22Rv1 (cell line): ENCODE measurements at regions not wholly inside any gene's neighbourhood (a gene's known extent, or its start where the extent isn't known, plus 50 kb on each side); places are given as distances from the start of the nearest gene placed in this dataset.

Experiments
- ZFX ChIP-seq: fragments of 450-650 bp; IDR thresholded peaks from 2 replicates; pipeline ENCODE4 v1.6.1; 2017; ENCODE audit warnings: antibody characterized with exemption, borderline replicate concordance
- TF ChIP-seq, protein P1 (sequence below): fragments of 450-650 bp; IDR thresholded peaks from 2 replicates; pipeline ENCODE4 v1.5.1; 2017; ENCODE audit warnings: mild to moderate bottlenecking

- TF ChIP-seq, protein P1, sequence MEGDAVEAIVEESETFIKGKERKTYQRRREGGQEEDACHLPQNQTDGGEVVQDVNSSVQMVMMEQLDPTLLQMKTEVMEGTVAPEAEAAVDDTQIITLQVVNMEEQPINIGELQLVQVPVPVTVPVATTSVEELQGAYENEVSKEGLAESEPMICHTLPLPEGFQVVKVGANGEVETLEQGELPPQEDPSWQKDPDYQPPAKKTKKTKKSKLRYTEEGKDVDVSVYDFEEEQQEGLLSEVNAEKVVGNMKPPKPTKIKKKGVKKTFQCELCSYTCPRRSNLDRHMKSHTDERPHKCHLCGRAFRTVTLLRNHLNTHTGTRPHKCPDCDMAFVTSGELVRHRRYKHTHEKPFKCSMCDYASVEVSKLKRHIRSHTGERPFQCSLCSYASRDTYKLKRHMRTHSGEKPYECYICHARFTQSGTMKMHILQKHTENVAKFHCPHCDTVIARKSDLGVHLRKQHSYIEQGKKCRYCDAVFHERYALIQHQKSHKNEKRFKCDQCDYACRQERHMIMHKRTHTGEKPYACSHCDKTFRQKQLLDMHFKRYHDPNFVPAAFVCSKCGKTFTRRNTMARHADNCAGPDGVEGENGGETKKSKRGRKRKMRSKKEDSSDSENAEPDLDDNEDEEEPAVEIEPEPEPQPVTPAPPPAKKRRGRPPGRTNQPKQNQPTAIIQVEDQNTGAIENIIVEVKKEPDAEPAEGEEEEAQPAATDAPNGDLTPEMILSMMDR = no peak
- no peak for TF ChIP-seq ZFX
Observed at GRCh38 chr20:59382907-59383306, 82.5 kb downstream of the EDN3 start.
